GM23338 (cell line): ENCODE measurements at regions not wholly inside any gene's neighbourhood (a gene's known extent, or its start where the extent isn't known, plus 50 kb on each side); places are given as distances from the start of the nearest gene placed in this dataset.

Source experiments
- ATAC-seq: fragments of 200-7000 bp; cut with Tn5 transposase; 3 replicates; pipeline ENCODE4 v1.9.1; 2020
- DNase-seq: peaks from one replicate; pipeline ENCODE4 v3.0.0-alpha.2; 2015; ENCODE audit warnings: low spot score
- H2AFZ ChIP-seq: fragments of 200-600 bp; sonication (generic); 2 replicates; pipeline ENCODE4 v1.8.0; 2016; ENCODE audit warnings: antibody characterized with exemption, mild to moderate bottlenecking, moderate library complexity
- H3F3A ChIP-seq: fragments of 200-600 bp; sonication (generic); replicated peaks from 2 replicates; pipeline ENCODE4 v1.8.0; 2017; ENCODE audit warnings: antibody characterized with exemption, mixed run types, low read depth
- H3K27ac ChIP-seq: fragments of 200-600 bp; sonication (generic); 2 replicates; pipeline ENCODE4 v1.6.1; 2016; ENCODE audit warnings: low read depth
- H3K27me3 ChIP-seq: fragments of 200-600 bp; sonication (generic); 2 replicates; pipeline ENCODE4 v1.8.0; 2016; ENCODE audit warnings: mild to moderate bottlenecking, mixed run types, moderate library complexity; ENCODE audit not compliant: insufficient read depth
- H3K36me3 ChIP-seq: fragments of 200-600 bp; sonication (generic); 2 replicates; pipeline ENCODE4 v1.8.0; 2016; ENCODE audit warnings: mild to moderate bottlenecking; ENCODE audit not compliant: insufficient read depth
- H3K4me1 ChIP-seq: fragments of 200-600 bp; sonication (generic); 2 replicates; pipeline ENCODE4 v1.8.0; 2016; ENCODE audit warnings: mild to moderate bottlenecking, moderate library complexity; ENCODE audit not compliant: insufficient read depth
- H3K4me2 ChIP-seq: fragments of 200-600 bp; sonication (generic); 2 replicates; pipeline ENCODE4 v1.7.1; 2017; ENCODE audit warnings: mixed run types
- H3K4me3 ChIP-seq: fragments of 200-600 bp; sonication (generic); 2 replicates; pipeline ENCODE4 v1.6.1; 2016; ENCODE audit warnings: mixed run types
- H3K79me2 ChIP-seq: fragments of 200-600 bp; sonication (generic); replicated peaks from 2 replicates; pipeline ENCODE4 v1.8.0; 2017; ENCODE audit warnings: mild to moderate bottlenecking; ENCODE audit not compliant: insufficient read depth
- H3K9me2 ChIP-seq: fragments of 200-600 bp; sonication (generic); 2 replicates; pipeline ENCODE4 v1.8.0; 2017; ENCODE audit not compliant: insufficient read depth
- H4K20me1 ChIP-seq: fragments of 200-600 bp; sonication (generic); replicated peaks from 2 replicates; pipeline ENCODE4 v1.8.0; 2017; ENCODE audit warnings: mild to moderate bottlenecking; ENCODE audit not compliant: insufficient read depth
- H3K27ac Mint-ChIP-seq: 2 replicates; pipeline ENCODE4 v1.8.0; 2020; ENCODE audit warnings: inconsistent platforms, mild to moderate bottlenecking, moderate library complexity, mixed read lengths
- H3K27me3 Mint-ChIP-seq: 3 replicates; pipeline ENCODE4 v1.8.0; 2022; ENCODE audit warnings: low read depth, mild to moderate bottlenecking, moderate library complexity, mixed read lengths, inconsistent platforms; ENCODE audit not compliant: insufficient read depth, poor library complexity
- H3K36me3 Mint-ChIP-seq: 3 replicates; pipeline ENCODE4 v1.8.0; 2021; ENCODE audit warnings: low read depth, mild to moderate bottlenecking, inconsistent platforms, moderate library complexity, mixed read lengths
- H3K4me1 Mint-ChIP-seq: 3 replicates; pipeline ENCODE4 v1.8.0; 2020; ENCODE audit warnings: mild to moderate bottlenecking, inconsistent platforms, mixed read lengths
- H3K4me3 Mint-ChIP-seq: 3 replicates; pipeline ENCODE4 v1.8.0; 2021; ENCODE audit warnings: moderate library complexity, mild to moderate bottlenecking, inconsistent platforms, mixed read lengths
- H3K9me3 Mint-ChIP-seq: 3 replicates; pipeline ENCODE4 v1.8.0; 2020; ENCODE audit warnings: moderate library complexity, mild to moderate bottlenecking, inconsistent platforms, mixed read lengths
- CREB1 ChIP-seq: fragments of 250-450 bp; sonication (Bioruptor Pico); IDR thresholded peaks from 2 replicates; pipeline ENCODE4 v1.5.0; 2020; ENCODE audit warnings: low read depth, mild to moderate bottlenecking, moderate library complexity
- EZH2phosphoT487 ChIP-seq: fragments of 200-600 bp; sonication (generic); IDR thresholded peaks from one replicate; pipeline ENCODE4 v1.8.1; 2018; ENCODE audit warnings: antibody characterized with exemption; ENCODE audit not compliant: unreplicated experiment
- JUNB ChIP-seq: IDR thresholded peaks from one replicate; pipeline ENCODE4 v1.6.1; 2016; ENCODE audit warnings: antibody characterized with exemption; ENCODE audit not compliant: unreplicated experiment
- POLR2AphosphoS5 ChIP-seq: IDR thresholded peaks from 2 replicates; pipeline ENCODE4 v1.6.1; 2016; ENCODE audit warnings: antibody characterized with exemption, low read depth
- STAT1 ChIP-seq: IDR thresholded peaks from one replicate; pipeline ENCODE4 v1.6.1; 2016; ENCODE audit warnings: antibody characterized with exemption; ENCODE audit not compliant: unreplicated experiment
- ZNF114 ChIP-seq: fragments of 250-450 bp; sonication (Bioruptor Pico); IDR thresholded peaks from 2 replicates; pipeline ENCODE4 v1.5.0; 2020; ENCODE audit warnings: mild to moderate bottlenecking, moderate library complexity
- ZNF331 ChIP-seq: fragments of 250-450 bp; sonication (Bioruptor Pico); IDR thresholded peaks from 2 replicates; pipeline ENCODE4 v1.5.0; 2020; ENCODE audit warnings: low read depth, mild to moderate bottlenecking, moderate library complexity
- TF ChIP-seq, protein P1 (sequence below): IDR thresholded peaks from one replicate; pipeline ENCODE4 v1.6.1; 2018; ENCODE audit warnings: antibody characterized with exemption; ENCODE audit not compliant: unreplicated experiment
- TF ChIP-seq, protein P2 (sequence below), 2 experiments: fragments of 200-600 bp in 1 of 2; sonication (generic) in 1 of 2; conservative IDR thresholded peaks; 2 replicates each; pipeline versions ENCODE4 v1.5.1 to v1.6.1; 2016 to 2017; ENCODE audit warnings: antibody characterized with exemption in 2 of 2, low read depth in 2 of 2, mild to moderate bottlenecking in 2 of 2, moderate library complexity in 1 of 2
- TF ChIP-seq, protein P3 (sequence below): fragments of 250-450 bp; sonication (Bioruptor Pico); IDR thresholded peaks from 2 replicates; pipeline ENCODE4 v1.5.0; 2020; ENCODE audit warnings: mild to moderate bottlenecking, moderate library complexity

DNA sequence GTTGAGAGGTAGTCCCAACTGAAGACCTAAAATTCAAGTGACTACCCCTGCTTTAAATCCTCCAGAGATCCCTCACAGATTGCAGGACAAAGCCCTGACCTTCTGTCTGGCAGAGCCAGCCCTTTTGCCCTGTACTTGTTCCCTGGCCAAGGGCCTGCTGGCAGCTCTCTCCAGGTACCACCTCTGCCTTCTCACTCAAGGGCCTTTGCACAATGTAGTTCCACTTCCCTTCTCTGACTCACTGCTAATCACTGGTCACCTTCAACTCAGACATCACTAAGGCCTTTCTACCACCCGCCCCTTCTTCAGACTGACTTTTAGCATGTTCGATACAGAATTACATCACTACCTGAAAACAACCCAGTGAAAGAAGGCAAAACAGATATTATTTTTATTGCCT is 411.0 kb downstream of the TMEM182 start (continued):
- TF ChIP-seq, protein P1, sequence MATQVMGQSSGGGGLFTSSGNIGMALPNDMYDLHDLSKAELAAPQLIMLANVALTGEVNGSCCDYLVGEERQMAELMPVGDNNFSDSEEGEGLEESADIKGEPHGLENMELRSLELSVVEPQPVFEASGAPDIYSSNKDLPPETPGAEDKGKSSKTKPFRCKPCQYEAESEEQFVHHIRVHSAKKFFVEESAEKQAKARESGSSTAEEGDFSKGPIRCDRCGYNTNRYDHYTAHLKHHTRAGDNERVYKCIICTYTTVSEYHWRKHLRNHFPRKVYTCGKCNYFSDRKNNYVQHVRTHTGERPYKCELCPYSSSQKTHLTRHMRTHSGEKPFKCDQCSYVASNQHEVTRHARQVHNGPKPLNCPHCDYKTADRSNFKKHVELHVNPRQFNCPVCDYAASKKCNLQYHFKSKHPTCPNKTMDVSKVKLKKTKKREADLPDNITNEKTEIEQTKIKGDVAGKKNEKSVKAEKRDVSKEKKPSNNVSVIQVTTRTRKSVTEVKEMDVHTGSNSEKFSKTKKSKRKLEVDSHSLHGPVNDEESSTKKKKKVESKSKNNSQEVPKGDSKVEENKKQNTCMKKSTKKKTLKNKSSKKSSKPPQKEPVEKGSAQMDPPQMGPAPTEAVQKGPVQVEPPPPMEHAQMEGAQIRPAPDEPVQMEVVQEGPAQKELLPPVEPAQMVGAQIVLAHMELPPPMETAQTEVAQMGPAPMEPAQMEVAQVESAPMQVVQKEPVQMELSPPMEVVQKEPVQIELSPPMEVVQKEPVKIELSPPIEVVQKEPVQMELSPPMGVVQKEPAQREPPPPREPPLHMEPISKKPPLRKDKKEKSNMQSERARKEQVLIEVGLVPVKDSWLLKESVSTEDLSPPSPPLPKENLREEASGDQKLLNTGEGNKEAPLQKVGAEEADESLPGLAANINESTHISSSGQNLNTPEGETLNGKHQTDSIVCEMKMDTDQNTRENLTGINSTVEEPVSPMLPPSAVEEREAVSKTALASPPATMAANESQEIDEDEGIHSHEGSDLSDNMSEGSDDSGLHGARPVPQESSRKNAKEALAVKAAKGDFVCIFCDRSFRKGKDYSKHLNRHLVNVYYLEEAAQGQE, result no peak
- TF ChIP-seq POLR2AphosphoS5 (no peak), STAT1 (no peak)
- TF ChIP-seq, protein P2, sequence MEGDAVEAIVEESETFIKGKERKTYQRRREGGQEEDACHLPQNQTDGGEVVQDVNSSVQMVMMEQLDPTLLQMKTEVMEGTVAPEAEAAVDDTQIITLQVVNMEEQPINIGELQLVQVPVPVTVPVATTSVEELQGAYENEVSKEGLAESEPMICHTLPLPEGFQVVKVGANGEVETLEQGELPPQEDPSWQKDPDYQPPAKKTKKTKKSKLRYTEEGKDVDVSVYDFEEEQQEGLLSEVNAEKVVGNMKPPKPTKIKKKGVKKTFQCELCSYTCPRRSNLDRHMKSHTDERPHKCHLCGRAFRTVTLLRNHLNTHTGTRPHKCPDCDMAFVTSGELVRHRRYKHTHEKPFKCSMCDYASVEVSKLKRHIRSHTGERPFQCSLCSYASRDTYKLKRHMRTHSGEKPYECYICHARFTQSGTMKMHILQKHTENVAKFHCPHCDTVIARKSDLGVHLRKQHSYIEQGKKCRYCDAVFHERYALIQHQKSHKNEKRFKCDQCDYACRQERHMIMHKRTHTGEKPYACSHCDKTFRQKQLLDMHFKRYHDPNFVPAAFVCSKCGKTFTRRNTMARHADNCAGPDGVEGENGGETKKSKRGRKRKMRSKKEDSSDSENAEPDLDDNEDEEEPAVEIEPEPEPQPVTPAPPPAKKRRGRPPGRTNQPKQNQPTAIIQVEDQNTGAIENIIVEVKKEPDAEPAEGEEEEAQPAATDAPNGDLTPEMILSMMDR (conservative IDR thresholded peaks at IDR 0.05; ENCODE audit: low read depth in 2 of 2), result no peak

DNA sequence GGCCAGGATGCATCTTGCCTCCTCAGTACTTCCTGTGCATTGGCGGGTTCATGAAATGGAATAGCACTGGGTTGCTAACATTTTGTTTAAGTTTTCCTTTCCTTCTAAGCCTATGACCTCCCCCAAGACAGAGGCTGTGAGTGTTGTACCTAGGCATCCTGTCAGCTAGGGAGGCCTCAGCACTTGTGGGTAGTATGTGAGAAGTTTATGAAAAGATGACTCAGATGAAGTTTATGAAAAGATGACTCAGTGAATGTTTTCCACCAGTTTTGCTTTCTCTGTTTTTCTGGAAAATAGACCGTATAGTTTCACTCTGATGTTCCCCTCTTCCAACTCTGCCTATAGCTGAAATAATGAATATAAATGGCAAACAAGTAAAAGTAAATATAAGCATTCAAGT is 412.9 kb downstream of the TMEM182 start:
- no peaks in the 10 kb centered on the region for H3K36me3 Mint-ChIP-seq
- Histone ChIP-seq H3F3A (no peaks in the 10 kb centered on the region), H3K4me2 (no peak overlapping the region), H3K79me2 (no peaks in the 10 kb centered on the region), H3K27me3 (no peaks in the 10 kb centered on the region), H4K20me1 (no peaks in the 10 kb centered on the region), H3K4me3 (no peak overlapping the region), H3K4me1 (no peaks in the 10 kb centered on the region), H3K27ac (no peak overlapping the region), H3K9me2 (0 out of 2 replicates have a peak, but pooled peaks cover 8% of the 10 kb centered on the region), H2AFZ (no peak overlapping the region), H3K36me3 (no peaks in the 10 kb centered on the region)
- no peaks in the 10 kb centered on the region for H3K4me1 Mint-ChIP-seq
- no peak overlapping the region for H3K4me3 Mint-ChIP-seq
- DNase-seq (no peak), ATAC-seq (no peak)
- no peak overlapping the region for H3K27ac Mint-ChIP-seq
- peaks cover 3% of the 10 kb centered on the region for H3K27me3 Mint-ChIP-seq
- H3K9me3 Mint-ChIP-seq, result no peaks in the 10 kb centered on the region; the same call in 2 of the 3 replicates
- TF ChIP-seq, protein P2 (conservative IDR thresholded peaks at IDR 0.05; ENCODE audit: low read depth in 2 of 2), result no peak
- TF ChIP-seq STAT1 (no peak), JUNB (no peak), CREB1 (CRISPR knock-in tag) (no peak), ZNF114 (CRISPR knock-in tag) (no peak), ZNF331 (no peak), EZH2phosphoT487 (no peak), POLR2AphosphoS5 (no peak)
- TF ChIP-seq, protein P3, sequence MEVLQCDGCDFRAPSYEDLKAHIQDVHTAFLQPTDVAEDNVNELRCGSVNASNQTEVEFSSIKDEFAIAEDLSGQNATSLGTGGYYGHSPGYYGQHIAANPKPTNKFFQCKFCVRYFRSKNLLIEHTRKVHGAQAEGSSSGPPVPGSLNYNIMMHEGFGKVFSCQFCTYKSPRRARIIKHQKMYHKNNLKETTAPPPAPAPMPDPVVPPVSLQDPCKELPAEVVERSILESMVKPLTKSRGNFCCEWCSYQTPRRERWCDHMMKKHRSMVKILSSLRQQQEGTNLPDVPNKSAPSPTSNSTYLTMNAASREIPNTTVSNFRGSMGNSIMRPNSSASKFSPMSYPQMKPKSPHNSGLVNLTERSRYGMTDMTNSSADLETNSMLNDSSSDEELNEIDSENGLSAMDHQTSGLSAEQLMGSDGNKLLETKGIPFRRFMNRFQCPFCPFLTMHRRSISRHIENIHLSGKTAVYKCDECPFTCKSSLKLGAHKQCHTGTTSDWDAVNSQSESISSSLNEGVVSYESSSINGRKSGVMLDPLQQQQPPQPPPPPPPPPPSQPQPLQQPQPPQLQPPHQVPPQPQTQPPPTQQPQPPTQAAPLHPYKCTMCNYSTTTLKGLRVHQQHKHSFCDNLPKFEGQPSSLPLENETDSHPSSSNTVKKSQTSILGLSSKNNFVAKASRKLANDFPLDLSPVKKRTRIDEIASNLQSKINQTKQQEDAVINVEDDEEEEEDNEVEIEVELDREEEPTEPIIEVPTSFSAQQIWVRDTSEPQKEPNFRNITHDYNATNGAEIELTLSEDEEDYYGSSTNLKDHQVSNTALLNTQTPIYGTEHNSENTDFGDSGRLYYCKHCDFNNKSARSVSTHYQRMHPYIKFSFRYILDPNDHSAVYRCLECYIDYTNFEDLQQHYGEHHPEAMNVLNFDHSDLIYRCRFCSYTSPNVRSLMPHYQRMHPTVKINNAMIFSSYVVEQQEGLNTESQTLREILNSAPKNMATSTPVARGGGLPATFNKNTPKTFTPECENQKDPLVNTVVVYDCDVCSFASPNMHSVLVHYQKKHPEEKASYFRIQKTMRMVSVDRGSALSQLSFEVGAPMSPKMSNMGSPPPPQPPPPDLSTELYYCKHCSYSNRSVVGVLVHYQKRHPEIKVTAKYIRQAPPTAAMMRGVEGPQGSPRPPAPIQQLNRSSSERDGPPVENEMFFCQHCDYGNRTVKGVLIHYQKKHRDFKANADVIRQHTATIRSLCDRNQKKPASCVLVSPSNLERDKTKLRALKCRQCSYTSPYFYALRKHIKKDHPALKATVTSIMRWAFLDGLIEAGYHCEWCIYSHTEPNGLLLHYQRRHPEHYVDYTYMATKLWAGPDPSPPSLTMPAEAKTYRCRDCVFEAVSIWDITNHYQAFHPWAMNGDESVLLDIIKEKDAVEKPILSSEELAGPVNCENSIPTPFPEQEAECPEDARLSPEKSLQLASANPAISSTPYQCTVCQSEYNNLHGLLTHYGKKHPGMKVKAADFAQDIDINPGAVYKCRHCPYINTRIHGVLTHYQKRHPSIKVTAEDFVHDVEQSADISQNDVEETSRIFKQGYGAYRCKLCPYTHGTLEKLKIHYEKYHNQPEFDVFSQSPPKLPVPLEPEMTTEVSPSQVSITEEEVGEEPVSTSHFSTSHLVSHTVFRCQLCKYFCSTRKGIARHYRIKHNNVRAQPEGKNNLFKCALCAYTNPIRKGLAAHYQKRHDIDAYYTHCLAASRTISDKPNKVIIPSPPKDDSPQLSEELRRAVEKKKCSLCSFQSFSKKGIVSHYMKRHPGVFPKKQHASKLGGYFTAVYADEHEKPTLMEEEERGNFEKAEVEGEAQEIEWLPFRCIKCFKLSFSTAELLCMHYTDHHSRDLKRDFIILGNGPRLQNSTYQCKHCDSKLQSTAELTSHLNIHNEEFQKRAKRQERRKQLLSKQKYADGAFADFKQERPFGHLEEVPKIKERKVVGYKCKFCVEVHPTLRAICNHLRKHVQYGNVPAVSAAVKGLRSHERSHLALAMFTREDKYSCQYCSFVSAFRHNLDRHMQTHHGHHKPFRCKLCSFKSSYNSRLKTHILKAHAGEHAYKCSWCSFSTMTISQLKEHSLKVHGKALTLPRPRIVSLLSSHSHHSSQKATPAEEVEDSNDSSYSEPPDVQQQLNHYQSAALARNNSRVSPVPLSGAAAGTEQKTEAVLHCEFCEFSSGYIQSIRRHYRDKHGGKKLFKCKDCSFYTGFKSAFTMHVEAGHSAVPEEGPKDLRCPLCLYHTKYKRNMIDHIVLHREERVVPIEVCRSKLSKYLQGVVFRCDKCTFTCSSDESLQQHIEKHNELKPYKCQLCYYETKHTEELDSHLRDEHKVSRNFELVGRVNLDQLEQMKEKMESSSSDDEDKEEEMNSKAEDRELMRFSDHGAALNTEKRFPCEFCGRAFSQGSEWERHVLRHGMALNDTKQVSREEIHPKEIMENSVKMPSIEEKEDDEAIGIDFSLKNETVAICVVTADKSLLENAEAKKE (CRISPR knock-in tag), result no peak
